CD4-positive, alpha-beta T cell treated with Interleukin-10 for 1 hour (primary cell): ENCODE measurements at regions not wholly inside any gene's neighbourhood (a gene's known extent, or its start where the extent isn't known, plus 50 kb on each side); places are given as distances from the start of the nearest gene placed in this dataset.

Experiments used
- DNase-seq: peaks from one replicate; pipeline ENCODE4 v3.0.0-alpha.2; 2020

GRCh38 chr6:144335311-144335861, 50.3 kb downstream of the UTRN start:
- DNase-seq: no peak

- peak; percentile 49 for DNase-seq
These were observed 50.8 kb downstream of the UTRN start for GRCh38 chr6:144335914-144336313.

- DNase-seq: no peak
These were observed 51.8 kb downstream of the UTRN start for GRCh38 chr6:144336900-144337299.

GRCh38 chr6:144338474-144338873, 53.3 kb downstream of the UTRN start:
- no peak for DNase-seq

- no peak for DNase-seq
These were observed 54.0 kb downstream of the UTRN start for GRCh38 chr6:144338951-144339700.

- no peak for DNase-seq
These were observed 54.8 kb downstream of the UTRN start for GRCh38 chr6:144339859-144340452.

GRCh38 chr6:144340541-144341371, 55.6 kb downstream of the UTRN start:
- no peak for DNase-seq

GRCh38 chr6:144341831-144342527, 56.8 kb downstream of the UTRN start:
- no peak for DNase-seq

- peak; percentile 78 for DNase-seq
These were observed 58.7 kb downstream of the UTRN start for GRCh38 chr6:144343701-144344428.

GRCh38 chr6:144344646-144345045, 59.5 kb downstream of the UTRN start:
- DNase-seq: peak; percentile 62

GRCh38 chr6:144345451-144345850, 60.3 kb downstream of the UTRN start:
- DNase-seq: no peak

GRCh38 chr6:144346719-144347447, 61.7 kb downstream of the UTRN start:
- DNase-seq: no peak

- no peak for DNase-seq
These were observed 62.3 kb downstream of the UTRN start for GRCh38 chr6:144347448-144347759.

- no peak for DNase-seq
These were observed 62.8 kb downstream of the UTRN start for GRCh38 chr6:144347933-144348332.

GRCh38 chr6:144349690-144350527, 64.8 kb downstream of the UTRN start:
- DNase-seq: peak; percentile 44

GRCh38 chr6:144350528-144350880, 65.4 kb downstream of the UTRN start:
- DNase-seq: no peak

GRCh38 chr6:144351379-144352127, 66.4 kb downstream of the UTRN start:
- DNase-seq: peak; percentile 46

- no peak for DNase-seq
These were observed 67.2 kb downstream of the UTRN start for GRCh38 chr6:144352331-144352730.

GRCh38 chr6:144353871-144354314, 68.8 kb downstream of the UTRN start:
- DNase-seq: peak; percentile 61

GRCh38 chr6:144359783-144360182, 74.6 kb downstream of the UTRN start:
- no peak for DNase-seq
